ENCODE measurements at regions not wholly inside any gene's neighbourhood (a gene's known extent, or its start where the extent isn't known, plus 50 kb on each side); places are given as distances from the start of the nearest gene placed in this dataset.

DNA sequence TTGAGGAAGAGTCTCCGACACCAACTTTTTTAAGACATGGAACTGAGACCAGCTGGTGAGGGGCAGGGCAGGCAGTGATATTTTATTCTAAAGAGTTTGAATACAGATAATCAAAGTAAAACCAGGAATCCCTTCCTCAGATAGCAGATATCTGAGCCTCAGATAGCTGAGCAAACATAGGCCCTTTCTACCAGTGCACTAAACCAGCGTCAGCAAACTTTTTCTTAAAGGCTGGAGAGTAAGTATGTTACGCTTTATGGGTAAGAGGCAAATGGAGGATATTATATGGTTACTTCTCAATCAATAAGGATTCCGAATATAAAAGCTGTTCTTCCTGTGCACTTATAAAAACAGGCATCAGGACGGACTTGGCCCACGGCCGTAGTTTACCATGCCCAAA lies 73.9 kb downstream of the WNT5A start:
- TF ChIP-seq POLR2AphosphoS5 (IDR thresholded peaks at IDR 0.05; ENCODE audit: low read depth, low read length) = no peak
- TF ChIP-seq POLR2A (IDR thresholded peaks at IDR 0.05; ENCODE audit: low read depth, low read length) = no peak
